Esophagus squamous epithelium (tissue), 5 donors: ENCODE measurements at regions not wholly inside any gene's neighbourhood (a gene's known extent, or its start where the extent isn't known, plus 50 kb on each side); places are given as distances from the start of the nearest gene placed in this dataset.

Experiments used
- DNase-seq: peaks from one replicate; lab custom pipeline; 2025; lab: John Stamatoyannopoulos, UW
- H3K27ac ChIP-seq, 4 donors: fragments of 200-600 bp; sonication (generic); one replicate each; pipeline ENCODE4 v1.5.1; 2016 to 2019; ENCODE audit warnings: mild to moderate bottlenecking in 1 of 4
- H3K27me3 ChIP-seq, 4 donors: fragments of 200-600 bp; sonication (generic); 1 replicate in 3 of 4; 2 replicates in 1 of 4; pipeline versions ENCODE4 v1.5.1 to v1.6.0; 2017 to 2021; ENCODE audit warnings: antibody characterized with exemption in 1 of 4
- H3K36me3 ChIP-seq, 3 donors: fragments of 200-600 bp; sonication (generic); one replicate each; pipeline ENCODE4 v1.5.1; 2016 to 2019
- H3K4me1 ChIP-seq, 3 donors: fragments of 200-600 bp; sonication (generic); one replicate each; pipeline ENCODE4 v1.5.1; 2017 to 2019
- H3K4me3 ChIP-seq, 4 donors: fragments of 200-600 bp; sonication (generic); 1 replicate in 3 of 4; 2 replicates in 1 of 4; pipeline ENCODE4 v1.5.1; 2016 to 2019; ENCODE audit warnings: mild to moderate bottlenecking in 2 of 4, moderate library complexity in 1 of 4
- H3K9me3 ChIP-seq, 3 donors: fragments of 200-600 bp; sonication (generic); one replicate each; pipeline ENCODE4 v1.5.1; 2016 to 2019
- POLR2A ChIP-seq, 4 donors: fragments of 450-650 bp; IDR thresholded peaks; one replicate each; pipeline ENCODE4 v1.6.1; 2017; ENCODE audit warnings: antibody characterized with exemption in 4 of 4, mild to moderate bottlenecking in 4 of 4, moderate library complexity in 3 of 4
- WGBS, 2 donors: methylation state at CpG; one replicate each; pipeline ENCODE4 v1.1.5; 2018; 5-methylcytosine and 5-hydroxymethylcytosine counted together
- intact Hi-C: fragments of 100-400 bp; cut with DNase I; formaldehyde crosslinking; loops from one replicate; pipeline ENCODE4 v1.15.0; 2022
- TF ChIP-seq, protein P1 (sequence below), 6 experiments: fragments of 450-650 bp in 4 of 6; fragments of 200-600 bp in 2 of 6; sonication (generic) in 2 of 6; IDR thresholded peaks; one replicate each; pipeline ENCODE4 v1.5.1; 2016 to 2019; ENCODE audit warnings: antibody characterized with exemption in 6 of 6, mild to moderate bottlenecking in 4 of 6, moderate library complexity in 4 of 6
- donor health status: DM: yes; HTN: yes; CAD: no.

DNA sequence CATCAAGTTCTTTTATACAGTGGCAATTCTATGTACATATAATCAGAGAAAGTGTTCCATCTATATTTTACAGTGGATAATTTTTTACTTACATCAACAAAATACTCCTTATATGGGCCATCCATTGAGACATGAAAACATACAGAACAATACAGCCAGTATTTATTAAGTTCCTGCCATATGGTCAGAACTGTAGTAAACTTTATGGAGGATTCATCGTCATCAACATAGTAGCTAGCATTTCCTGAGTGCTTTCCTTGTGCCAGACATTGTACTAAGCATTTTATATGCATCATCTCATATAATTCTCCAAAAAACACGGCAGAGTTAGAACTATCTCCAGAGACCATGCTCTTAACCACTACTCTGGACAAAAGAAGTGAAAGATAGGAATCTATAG lies 170.1 kb downstream of the CEP135 start:
- Histone ChIP-seq H3K9me3 (no peaks in the 10 kb centered on the region), H3K27ac (no peak overlapping the region)
- DNase-seq, result no peak

DNA sequence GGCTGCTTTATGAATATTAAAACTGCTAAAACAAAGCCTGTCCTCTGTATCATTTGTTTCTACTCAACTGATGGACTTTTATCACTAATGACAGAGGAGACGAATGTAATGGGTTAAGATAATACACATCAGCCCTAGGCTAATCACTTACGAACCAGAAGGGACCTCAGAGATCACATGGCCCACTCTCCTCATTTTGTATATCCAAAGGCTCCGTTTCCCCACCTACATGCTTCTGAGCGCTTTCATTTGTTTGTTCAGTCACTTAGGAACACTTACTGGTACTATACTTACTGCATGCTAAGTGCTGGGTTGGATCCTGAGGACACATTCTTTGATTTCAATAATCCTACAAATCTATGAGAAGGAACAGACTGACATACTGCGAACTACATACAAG lies 169.3 kb downstream of the CEP135 start:
- no peak for DNase-seq
- intact Hi-C loops, result no loop called here
- 61 to 65% methylated on average over 5 of the region's 5 CpGs for WGBS, 2 donors
- no peaks in the 10 kb centered on the region for H3K4me1 ChIP-seq
- no peak for TF ChIP-seq POLR2A (IDR thresholded peaks at IDR 0.05)
- TF ChIP-seq, protein P1, sequence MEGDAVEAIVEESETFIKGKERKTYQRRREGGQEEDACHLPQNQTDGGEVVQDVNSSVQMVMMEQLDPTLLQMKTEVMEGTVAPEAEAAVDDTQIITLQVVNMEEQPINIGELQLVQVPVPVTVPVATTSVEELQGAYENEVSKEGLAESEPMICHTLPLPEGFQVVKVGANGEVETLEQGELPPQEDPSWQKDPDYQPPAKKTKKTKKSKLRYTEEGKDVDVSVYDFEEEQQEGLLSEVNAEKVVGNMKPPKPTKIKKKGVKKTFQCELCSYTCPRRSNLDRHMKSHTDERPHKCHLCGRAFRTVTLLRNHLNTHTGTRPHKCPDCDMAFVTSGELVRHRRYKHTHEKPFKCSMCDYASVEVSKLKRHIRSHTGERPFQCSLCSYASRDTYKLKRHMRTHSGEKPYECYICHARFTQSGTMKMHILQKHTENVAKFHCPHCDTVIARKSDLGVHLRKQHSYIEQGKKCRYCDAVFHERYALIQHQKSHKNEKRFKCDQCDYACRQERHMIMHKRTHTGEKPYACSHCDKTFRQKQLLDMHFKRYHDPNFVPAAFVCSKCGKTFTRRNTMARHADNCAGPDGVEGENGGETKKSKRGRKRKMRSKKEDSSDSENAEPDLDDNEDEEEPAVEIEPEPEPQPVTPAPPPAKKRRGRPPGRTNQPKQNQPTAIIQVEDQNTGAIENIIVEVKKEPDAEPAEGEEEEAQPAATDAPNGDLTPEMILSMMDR (IDR thresholded peaks at IDR 0.05), result no peak
- H3K36me3 ChIP-seq, result no peaks in the 10 kb centered on the region
- no peaks in the 10 kb centered on the region for H3K9me3 ChIP-seq
- no peak overlapping the region for H3K4me3 ChIP-seq
- H3K27ac ChIP-seq, result no peak overlapping the region
- no peaks in the 10 kb centered on the region for H3K27me3 ChIP-seq

More for the DNA sequence above, 170.1 kb downstream of the CEP135 start:
- no peak for TF ChIP-seq POLR2A (IDR thresholded peaks at IDR 0.05)
- TF ChIP-seq, protein P1 (IDR thresholded peaks at IDR 0.05), result no peak
- Histone ChIP-seq H3K4me3 (no peak overlapping the region), H3K4me1 (no peaks in the 10 kb centered on the region), H3K27me3 (peaks cover 0 to 6% (median 0%) of the 10 kb centered on the region in 4 donors), H3K36me3 (no peaks in the 10 kb centered on the region)
- WGBS, 2 donors, result 70 to 98% methylated on average over 2 of the region's 2 CpGs
- intact Hi-C loops, result no loop called here

DNA sequence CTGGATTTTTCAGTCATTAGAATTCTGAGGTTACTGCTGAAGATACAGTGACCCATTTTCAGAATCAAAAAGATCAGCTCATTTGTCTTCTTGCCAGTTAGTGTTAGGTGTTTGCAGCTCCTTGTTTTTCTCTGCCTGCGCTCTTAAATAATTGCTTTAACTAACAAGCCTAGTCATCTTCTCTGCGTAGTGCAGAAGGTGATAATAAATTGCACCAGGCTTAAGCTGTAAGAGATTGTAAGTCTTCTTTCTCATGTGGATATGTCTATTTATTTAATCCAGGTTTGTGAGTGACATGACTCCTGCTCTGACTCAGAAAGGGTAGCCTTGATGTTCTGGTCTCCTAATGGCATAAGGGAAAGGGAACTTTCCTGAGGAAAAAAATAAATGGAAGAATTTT lies 167.2 kb downstream of the CEP135 start:
- intact Hi-C loops, result no loop called here
- no peaks in the 10 kb centered on the region for H3K9me3 ChIP-seq
- H3K36me3 ChIP-seq, result no peaks in the 10 kb centered on the region
- no peak for DNase-seq
- TF ChIP-seq, protein P1 (IDR thresholded peaks at IDR 0.05), result no peak
- TF ChIP-seq POLR2A (IDR thresholded peaks at IDR 0.05), result no peak
- no peaks in the 10 kb centered on the region for H3K27me3 ChIP-seq
- H3K27ac ChIP-seq, result no peak overlapping the region
- no peak overlapping the region for H3K4me3 ChIP-seq
- 21 to 57% methylated on average over 2 of the region's 2 CpGs for WGBS, 2 donors
- H3K4me1 ChIP-seq, result no peaks in the 10 kb centered on the region

DNA sequence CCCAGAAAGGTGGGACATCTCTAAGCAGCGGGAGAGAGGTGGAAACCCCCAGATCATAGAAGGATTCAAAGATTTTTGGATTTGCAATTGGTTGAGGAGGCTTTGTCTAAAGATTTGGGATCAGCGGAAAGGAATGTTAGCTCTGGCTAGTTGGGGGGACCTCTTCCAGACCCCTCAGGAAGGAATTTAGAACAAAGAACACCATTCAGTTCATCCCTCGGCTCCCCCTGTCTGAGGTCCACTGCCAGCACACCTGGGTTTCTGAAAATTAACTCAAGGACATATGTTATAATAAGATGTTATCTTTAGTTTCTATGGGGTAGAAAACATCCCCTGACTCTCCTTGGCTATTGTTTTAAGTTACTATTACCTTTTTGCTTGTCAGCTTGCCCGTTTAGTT lies 163.6 kb downstream of the CEP135 start:
- DNase-seq, result no peak
- Histone ChIP-seq H3K4me3 (no peak overlapping the region), H3K4me1 (no peaks in the 10 kb centered on the region), H3K9me3 (no peaks in the 10 kb centered on the region), H3K27me3 (no peaks in the 10 kb centered on the region), H3K27ac (no peak overlapping the region), H3K36me3 (no peaks in the 10 kb centered on the region)
- WGBS, 2 donors, result 66 to 88% methylated on average over 4 of the region's 4 CpGs
- intact Hi-C loops, result no loop called here
- TF ChIP-seq, protein P1 (IDR thresholded peaks at IDR 0.05), result no peak
- no peak for TF ChIP-seq POLR2A (IDR thresholded peaks at IDR 0.05)

DNA sequence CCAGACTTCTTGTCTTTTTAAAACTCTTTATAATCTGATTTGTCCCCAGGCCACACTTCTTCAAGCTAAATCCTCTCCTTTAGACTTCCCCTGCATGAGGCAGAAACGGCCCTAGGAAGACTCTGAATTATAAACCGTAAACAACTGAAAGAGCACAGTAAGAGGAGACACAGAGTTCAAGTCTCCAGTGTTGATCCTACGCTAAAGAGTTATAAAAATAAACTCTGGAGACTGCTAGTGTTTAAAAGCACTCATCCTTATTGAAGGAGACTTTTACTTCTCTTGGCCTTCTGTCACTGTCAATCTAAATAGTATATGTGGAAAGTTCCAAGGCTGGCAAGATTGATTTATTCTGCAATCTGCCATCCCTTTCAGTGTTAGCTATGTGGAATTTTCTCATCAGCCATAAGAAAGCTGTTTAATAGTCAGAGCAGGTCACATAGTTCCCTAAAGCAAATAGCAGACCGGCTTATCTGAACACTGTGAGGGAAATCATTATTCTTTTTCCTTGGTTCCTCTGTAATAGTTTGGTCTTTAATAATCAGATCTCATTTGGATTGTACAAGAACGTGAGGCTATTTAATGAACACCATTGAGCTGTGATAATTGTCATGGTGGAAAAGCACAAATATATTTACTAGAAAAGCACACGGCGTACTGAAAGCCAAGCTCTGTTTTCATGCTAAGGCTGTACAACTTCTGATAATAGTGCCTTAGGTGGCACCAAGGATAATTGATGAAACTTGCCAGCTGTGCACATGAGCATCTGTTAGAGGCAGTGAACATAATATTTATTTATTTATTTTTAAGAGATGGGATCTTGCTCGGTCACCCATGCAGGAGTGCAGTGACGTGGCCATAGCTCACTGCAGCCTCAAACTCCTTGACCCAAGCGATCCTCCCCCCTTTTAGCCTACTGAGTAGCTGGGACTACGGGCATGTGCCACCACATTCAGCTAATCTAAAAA lies 157.7 kb downstream of the CEP135 start:
- no peak overlapping the region for H3K27ac ChIP-seq
- no peaks in the 10 kb centered on the region for H3K36me3 ChIP-seq
- TF ChIP-seq, protein P1 (IDR thresholded peaks at IDR 0.05), result no peak
- TF ChIP-seq POLR2A (IDR thresholded peaks at IDR 0.05), result no peak
- intact Hi-C loops, result no loop called here
- H3K4me1 ChIP-seq, result no peaks in the 10 kb centered on the region
- WGBS, 2 donors, result 53 to 69% methylated on average over 11 of the region's 11 CpGs
- no peaks in the 10 kb centered on the region for H3K9me3 ChIP-seq
- no peak overlapping the region for H3K4me3 ChIP-seq
- no peaks in the 10 kb centered on the region for H3K27me3 ChIP-seq
- no peak for DNase-seq
